Erythroblast (primary cell): ENCODE measurements at regions not wholly inside any gene's neighbourhood (a gene's known extent, or its start where the extent isn't known, plus 50 kb on each side); places are given as distances from the start of the nearest gene placed in this dataset.

Experiments used
- GATA1 ChIP-seq: IDR thresholded peaks from 2 replicates; pipeline ENCODE4 v1.6.1; 2011; ENCODE audit warnings: low read depth, mild to moderate bottlenecking, control low read depth, low read length, moderate library complexity
- POLR2A ChIP-seq: IDR thresholded peaks from 2 replicates; pipeline ENCODE4 v1.6.1; 2011; ENCODE audit warnings: mild to moderate bottlenecking, low read length

GRCh38 chr6:167555836-167556235, 230.9 kb downstream of the TTLL2 start:
- TF ChIP-seq POLR2A (no peak), GATA1 (no peak)
